ENCODE measurements at regions not wholly inside any gene's neighbourhood (a gene's known extent, or its start where the extent isn't known, plus 50 kb on each side); places are given as distances from the start of the nearest gene placed in this dataset.

DNA sequence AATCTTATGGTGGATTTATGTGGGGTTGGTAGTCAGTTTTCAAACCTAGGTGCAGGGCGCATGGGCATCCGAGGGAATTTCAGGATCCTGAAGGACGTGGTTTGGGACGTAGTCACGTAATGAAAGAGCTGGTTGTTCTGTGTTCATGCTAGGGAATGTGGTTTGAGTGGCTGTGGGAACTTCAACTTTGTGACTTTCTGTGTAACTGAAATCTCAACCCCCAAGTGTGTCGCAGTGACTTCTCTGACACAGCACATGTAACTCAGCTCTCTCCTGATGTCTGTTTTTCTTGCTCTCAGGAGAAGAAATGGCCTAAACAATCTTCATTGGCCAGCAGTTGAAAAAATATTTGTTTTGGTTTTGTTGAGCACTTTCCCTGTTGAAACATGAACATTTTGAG lies 199.0 kb downstream of the PTEN start:
- TF ChIP-seq CHD1 (IDR thresholded peaks at IDR 0.05; ENCODE audit: low read depth, low read length) (no peak), EZH2 (IDR thresholded peaks at IDR 0.05; ENCODE audit: low read depth, low read length, severe bottlenecking) (no peak), YY1 (IDR thresholded peaks at IDR 0.05; ENCODE audit: low read depth, low read length) (no peak), SP1 (IDR thresholded peaks at IDR 0.05; ENCODE audit: low read depth, low read length) (no peak), RBBP5 (IDR thresholded peaks at IDR 0.05; ENCODE audit: borderline replicate concordance, low read depth, low read length) (no peak), POLR2A (IDR thresholded peaks at IDR 0.05; ENCODE audit: control extremely low read depth in 1 of 2, low read depth in 2 of 2, low read length in 2 of 2) (no peak)
- TF ChIP-seq, protein P1, sequence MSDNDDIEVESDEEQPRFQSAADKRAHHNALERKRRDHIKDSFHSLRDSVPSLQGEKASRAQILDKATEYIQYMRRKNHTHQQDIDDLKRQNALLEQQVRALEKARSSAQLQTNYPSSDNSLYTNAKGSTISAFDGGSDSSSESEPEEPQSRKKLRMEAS (IDR thresholded peaks at IDR 0.05), result no peak
- TF ChIP-seq, protein P2, sequence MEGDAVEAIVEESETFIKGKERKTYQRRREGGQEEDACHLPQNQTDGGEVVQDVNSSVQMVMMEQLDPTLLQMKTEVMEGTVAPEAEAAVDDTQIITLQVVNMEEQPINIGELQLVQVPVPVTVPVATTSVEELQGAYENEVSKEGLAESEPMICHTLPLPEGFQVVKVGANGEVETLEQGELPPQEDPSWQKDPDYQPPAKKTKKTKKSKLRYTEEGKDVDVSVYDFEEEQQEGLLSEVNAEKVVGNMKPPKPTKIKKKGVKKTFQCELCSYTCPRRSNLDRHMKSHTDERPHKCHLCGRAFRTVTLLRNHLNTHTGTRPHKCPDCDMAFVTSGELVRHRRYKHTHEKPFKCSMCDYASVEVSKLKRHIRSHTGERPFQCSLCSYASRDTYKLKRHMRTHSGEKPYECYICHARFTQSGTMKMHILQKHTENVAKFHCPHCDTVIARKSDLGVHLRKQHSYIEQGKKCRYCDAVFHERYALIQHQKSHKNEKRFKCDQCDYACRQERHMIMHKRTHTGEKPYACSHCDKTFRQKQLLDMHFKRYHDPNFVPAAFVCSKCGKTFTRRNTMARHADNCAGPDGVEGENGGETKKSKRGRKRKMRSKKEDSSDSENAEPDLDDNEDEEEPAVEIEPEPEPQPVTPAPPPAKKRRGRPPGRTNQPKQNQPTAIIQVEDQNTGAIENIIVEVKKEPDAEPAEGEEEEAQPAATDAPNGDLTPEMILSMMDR (IDR thresholded peaks at IDR 0.05; ENCODE audit: control extremely low read depth in 1 of 3, insufficient read depth in 1 of 3, low read depth in 1 of 3, low read length in 3 of 3), result no peak

Data from H1 (cell line).